GM12891 (cell line): ENCODE measurements at regions not wholly inside any gene's neighbourhood (a gene's known extent, or its start where the extent isn't known, plus 50 kb on each side); places are given as distances from the start of the nearest gene placed in this dataset.

Experiments used
- POLR2A ChIP-seq: IDR thresholded peaks from 2 replicates; pipeline ENCODE4 v1.6.1; 2011; ENCODE audit warnings: low read depth, low read length, control low read depth
- POLR2AphosphoS5 ChIP-seq: IDR thresholded peaks from 2 replicates; pipeline ENCODE4 v1.6.1; 2011; ENCODE audit warnings: low read depth, low read length, control low read depth
- POU2F2 ChIP-seq: IDR thresholded peaks from 2 replicates; pipeline ENCODE4 v1.6.1; 2011; ENCODE audit warnings: low read depth, mild to moderate bottlenecking, control low read depth, low read length, moderate library complexity
- TAF1 ChIP-seq: IDR thresholded peaks from 2 replicates; pipeline ENCODE4 v1.6.1; 2011; ENCODE audit warnings: low read depth, low read length, control low read depth

- TF ChIP-seq POLR2A (no peak), POLR2AphosphoS5 (no peak), TAF1 (no peak), POU2F2 (no peak)
These were observed 312.1 kb upstream of the ZEB2 start for GRCh38 chr2:144832048-144832447.
